T-helper 1 cell treated with Interleukin-12 subunit alpha and Interleukin-12 subunit beta and Interleukin-4 antibody, amounts not matched to agents 30 μg/mL and 1 μg/mL, for 36 hours (primary cell): ENCODE measurements at regions not wholly inside any gene's neighbourhood (a gene's known extent, or its start where the extent isn't known, plus 50 kb on each side); places are given as distances from the start of the nearest gene placed in this dataset.
A peak's percentile ranks its signal among the peaks of the same experiment; 100 is the strongest.

Experiments used
- H3K27ac Mint-ChIP-seq: one replicate; pipeline ENCODE4 v1.8.0; 2021; ENCODE audit warnings: mild to moderate bottlenecking, mixed read lengths
- H3K27me3 Mint-ChIP-seq: one replicate; pipeline ENCODE4 v1.8.0; 2021; ENCODE audit warnings: low read depth, mixed read lengths
- H3K36me3 Mint-ChIP-seq: one replicate; pipeline ENCODE4 v1.8.0; 2021; ENCODE audit warnings: low read depth, mixed read lengths
- H3K4me1 Mint-ChIP-seq: one replicate; pipeline ENCODE4 v1.8.0; 2021; ENCODE audit warnings: low read depth, mixed read lengths
- H3K4me3 Mint-ChIP-seq: one replicate; pipeline ENCODE4 v1.8.0; 2021; ENCODE audit warnings: mild to moderate bottlenecking, moderate library complexity, mixed read lengths
- H3K9me3 Mint-ChIP-seq: one replicate; pipeline ENCODE4 v1.8.0; 2021; ENCODE audit warnings: mixed read lengths

GRCh38 chr5:8417316-8418048 is 548.5 kb downstream of the MTRR start:
- Mint-ChIP-seq H3K9me3 (peaks cover 7% of the 10 kb centered on the region), H3K4me3 (no peak overlapping the region), H3K4me1 (no peaks in the 10 kb centered on the region), H3K27ac (no peak overlapping the region), H3K27me3 (no peaks in the 10 kb centered on the region), H3K36me3 (no peaks in the 10 kb centered on the region)

GRCh38 chr5:8418049-8418426 is 549.1 kb downstream of the MTRR start:
- peaks cover 7% of the 10 kb centered on the region for H3K9me3 Mint-ChIP-seq
- H3K4me1 Mint-ChIP-seq = no peaks in the 10 kb centered on the region
- no peak overlapping the region for H3K27ac Mint-ChIP-seq
- H3K36me3 Mint-ChIP-seq = no peaks in the 10 kb centered on the region
- H3K27me3 Mint-ChIP-seq = no peaks in the 10 kb centered on the region
- H3K4me3 Mint-ChIP-seq = no peak overlapping the region

GRCh38 chr5:8429778-8430758 is 561.1 kb downstream of the MTRR start:
- no peak overlapping the region for H3K4me3 Mint-ChIP-seq
- no peaks in the 10 kb centered on the region for H3K4me1 Mint-ChIP-seq
- peaks cover 10% of the 10 kb centered on the region for H3K9me3 Mint-ChIP-seq
- no peaks in the 10 kb centered on the region for H3K36me3 Mint-ChIP-seq
- H3K27ac Mint-ChIP-seq = no peak overlapping the region
- no peaks in the 10 kb centered on the region for H3K27me3 Mint-ChIP-seq

GRCh38 chr5:8434501-8434900 is 565.6 kb downstream of the MTRR start:
- Mint-ChIP-seq H3K36me3 (no peaks in the 10 kb centered on the region), H3K27ac (no peak overlapping the region), H3K4me3 (no peak overlapping the region), H3K9me3 (no peaks in the 10 kb centered on the region), H3K27me3 (no peaks in the 10 kb centered on the region), H3K4me1 (no peaks in the 10 kb centered on the region)

GRCh38 chr5:8436924-8437323 is 568.0 kb downstream of the MTRR start:
- H3K27ac Mint-ChIP-seq = no peak overlapping the region
- no peaks in the 10 kb centered on the region for H3K36me3 Mint-ChIP-seq
- no peak overlapping the region for H3K4me3 Mint-ChIP-seq
- H3K27me3 Mint-ChIP-seq = no peaks in the 10 kb centered on the region
- no peaks in the 10 kb centered on the region for H3K4me1 Mint-ChIP-seq
- peaks cover 3% of the 10 kb centered on the region for H3K9me3 Mint-ChIP-seq

- Mint-ChIP-seq H3K36me3 (no peaks in the 10 kb centered on the region), H3K27me3 (no peaks in the 10 kb centered on the region), H3K9me3 (peaks cover 9% of the 10 kb centered on the region), H3K4me1 (no peaks in the 10 kb centered on the region), H3K4me3 (no peak overlapping the region), H3K27ac (no peak overlapping the region)
Observed at GRCh38 chr5:8445139-8445538, 576.2 kb downstream of the MTRR start.

GRCh38 chr5:8446179-8446578 is 577.2 kb downstream of the MTRR start:
- H3K9me3 Mint-ChIP-seq = peaks cover 9% of the 10 kb centered on the region

GRCh38 chr5:8456846-8457186 is 587.9 kb downstream of the MTRR start:
- Mint-ChIP-seq H3K4me3 (peak overlapping the region; percentile 83), H3K36me3 (no peaks in the 10 kb centered on the region), H3K9me3 (peaks cover 4% of the 10 kb centered on the region), H3K27me3 (no peaks in the 10 kb centered on the region), H3K27ac (peak overlapping the region; percentile 81), H3K4me1 (peaks cover 8% of the 10 kb centered on the region)

More at GRCh38 chr5:8446179-8446578, 577.2 kb downstream of the MTRR start:
- H3K27ac Mint-ChIP-seq = no peak overlapping the region
- no peaks in the 10 kb centered on the region for H3K4me1 Mint-ChIP-seq
- H3K4me3 Mint-ChIP-seq = no peak overlapping the region
- no peaks in the 10 kb centered on the region for H3K27me3 Mint-ChIP-seq
- H3K36me3 Mint-ChIP-seq = no peaks in the 10 kb centered on the region

GRCh38 chr5:8457187-8458037 is 588.5 kb downstream of the MTRR start:
- peaks cover 8% of the 10 kb centered on the region for H3K4me1 Mint-ChIP-seq

GRCh38 chr5:8458038-8458383 is 589.1 kb downstream of the MTRR start:
- Mint-ChIP-seq H3K27ac (peak overlapping the region; percentile 78), H3K4me3 (peak overlapping the region; percentile 78), H3K9me3 (peaks cover 4% of the 10 kb centered on the region), H3K4me1 (peaks cover 8% of the 10 kb centered on the region), H3K27me3 (no peaks in the 10 kb centered on the region), H3K36me3 (peaks cover 1% of the 10 kb centered on the region)

More at GRCh38 chr5:8457187-8458037, 588.5 kb downstream of the MTRR start:
- Mint-ChIP-seq H3K27me3 (no peaks in the 10 kb centered on the region), H3K4me3 (peak overlapping the region; percentile 83), H3K9me3 (peaks cover 4% of the 10 kb centered on the region), H3K27ac (peak overlapping the region; percentile 81), H3K36me3 (peaks cover 1% of the 10 kb centered on the region)

GRCh38 chr5:8461543-8461942 is 592.6 kb downstream of the MTRR start:
- Mint-ChIP-seq H3K27me3 (no peaks in the 10 kb centered on the region), H3K4me3 (no peak overlapping the region), H3K4me1 (peaks cover 7% of the 10 kb centered on the region), H3K9me3 (peaks cover 8% of the 10 kb centered on the region), H3K36me3 (peaks cover 1% of the 10 kb centered on the region), H3K27ac (no peak overlapping the region)

GRCh38 chr5:8462565-8462964 is 593.6 kb downstream of the MTRR start:
- peaks cover 1% of the 10 kb centered on the region for H3K36me3 Mint-ChIP-seq
- no peak overlapping the region for H3K4me3 Mint-ChIP-seq
- H3K27me3 Mint-ChIP-seq = no peaks in the 10 kb centered on the region
- no peak overlapping the region for H3K27ac Mint-ChIP-seq
- peaks cover 3% of the 10 kb centered on the region for H3K4me1 Mint-ChIP-seq
- peaks cover 8% of the 10 kb centered on the region for H3K9me3 Mint-ChIP-seq

- Mint-ChIP-seq H3K4me3 (no peak overlapping the region), H3K9me3 (peaks cover 32% of the 10 kb centered on the region), H3K27me3 (no peaks in the 10 kb centered on the region), H3K36me3 (no peaks in the 10 kb centered on the region), H3K4me1 (no peaks in the 10 kb centered on the region), H3K27ac (no peak overlapping the region)
Observed at GRCh38 chr5:8470489-8470888, 601.5 kb downstream of the MTRR start.

GRCh38 chr5:8471581-8471980 is 602.6 kb downstream of the MTRR start:
- H3K4me1 Mint-ChIP-seq = no peaks in the 10 kb centered on the region
- no peak overlapping the region for H3K27ac Mint-ChIP-seq
- H3K9me3 Mint-ChIP-seq = peaks cover 32% of the 10 kb centered on the region
- H3K4me3 Mint-ChIP-seq = no peak overlapping the region
- H3K36me3 Mint-ChIP-seq = no peaks in the 10 kb centered on the region
- no peaks in the 10 kb centered on the region for H3K27me3 Mint-ChIP-seq
